HepG2 (cell line): ENCODE measurements at regions not wholly inside any gene's neighbourhood (a gene's known extent, or its start where the extent isn't known, plus 50 kb on each side); places are given as distances from the start of the nearest gene placed in this dataset.

Experiments used
- BCL3 ChIP-seq: sonication (generic); formaldehyde crosslinking; IDR thresholded peaks from 2 replicates; pipeline ENCODE4 v1.5.1; 2020; ENCODE audit warnings: mild to moderate bottlenecking, missing genetic modification reagents, moderate library complexity
- CBFB ChIP-seq: sonication (generic); formaldehyde crosslinking; IDR thresholded peaks from 2 replicates; pipeline ENCODE4 v1.4.0; 2020; ENCODE audit warnings: missing genetic modification reagents
- EZH2 ChIP-seq: conservative IDR thresholded peaks from 2 replicates; pipeline ENCODE4 v1.6.1; 2012; ENCODE audit warnings: mild to moderate bottlenecking, low read depth, low read length, moderate library complexity
- FOXA1 ChIP-seq, 2 experiments: fragments of 450-650 bp in 1 of 2; sonication (generic) in 1 of 2; formaldehyde crosslinking in 1 of 2; IDR thresholded peaks; 2 replicates each; pipeline versions ENCODE4 v1.4.0 to v1.6.1; 2016 to 2020; ENCODE audit warnings: missing genetic modification reagents in 1 of 2
- HINFP ChIP-seq: sonication (generic); formaldehyde crosslinking; IDR thresholded peaks from 2 replicates; pipeline ENCODE4 v1.4.0; 2020; ENCODE audit warnings: low read depth, mild to moderate bottlenecking, missing genetic modification reagents
- POLR2AphosphoS2 ChIP-seq: IDR thresholded peaks from 2 replicates; pipeline ENCODE4 v1.6.1; 2011; ENCODE audit warnings: low read depth, low read length, improper control_type of control experiment
- RFXAP ChIP-seq: sonication (generic); formaldehyde crosslinking; IDR thresholded peaks from 2 replicates; pipeline ENCODE4 v1.4.0; 2020; ENCODE audit warnings: missing genetic modification reagents, borderline replicate concordance
- ZBTB20 ChIP-seq: sonication (generic); formaldehyde crosslinking; IDR thresholded peaks from 2 replicates; pipeline ENCODE4 v1.8.1; 2023; ENCODE audit warnings: missing genetic modification reagents, low read depth, mild to moderate bottlenecking, borderline replicate concordance
- ZFX ChIP-seq: sonication (generic); formaldehyde crosslinking; IDR thresholded peaks from 2 replicates; pipeline ENCODE4 v1.4.0; 2020; ENCODE audit warnings: mild to moderate bottlenecking, low read depth, missing genetic modification reagents, moderate library complexity
- ZNF605 ChIP-seq: sonication (generic); formaldehyde crosslinking; IDR thresholded peaks from 2 replicates; pipeline ENCODE4 v1.8.0; 2022; ENCODE audit warnings: mild to moderate bottlenecking, missing genetic modification reagents

DNA sequence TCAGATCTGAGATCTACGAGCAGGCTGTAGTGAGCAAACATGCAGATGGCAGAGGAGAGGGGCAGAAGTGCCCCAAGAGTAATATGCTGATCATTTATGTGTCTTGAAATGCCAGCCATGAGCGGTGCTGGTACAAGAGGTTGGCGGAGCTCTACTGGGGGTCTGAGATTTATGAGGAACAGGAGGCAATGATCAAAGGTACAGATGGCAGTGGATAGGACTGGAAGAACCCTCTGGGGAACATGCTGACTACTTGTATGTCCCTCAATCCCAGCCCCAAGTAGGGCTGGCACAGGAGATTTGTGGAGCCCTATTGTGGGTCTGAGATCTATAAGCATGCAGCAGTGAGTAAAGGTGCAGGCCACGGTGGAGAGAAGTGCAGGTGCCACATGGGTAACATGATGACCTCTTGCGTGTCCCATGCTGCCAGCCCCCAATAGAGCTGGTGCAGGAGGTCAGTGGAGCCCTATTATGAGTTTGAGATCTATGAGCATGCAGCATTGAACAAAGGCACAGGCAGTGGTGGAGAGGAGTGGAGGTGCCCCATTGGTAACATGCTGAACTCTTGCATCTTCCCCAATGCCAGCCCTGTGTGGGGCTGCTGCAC is 97.2 kb upstream of the ZNF678 start:
- no peak for TF ChIP-seq CBFB (CRISPR knock-in tag)
- no peak for TF ChIP-seq POLR2AphosphoS2
- TF ChIP-seq RFXAP, result no peak
- no peak for TF ChIP-seq EZH2
- TF ChIP-seq ZBTB20, result no peak
- no peak for TF ChIP-seq ZFX (CRISPR knock-in tag)
- no peak for TF ChIP-seq HINFP (CRISPR knock-in tag)
- no peak for TF ChIP-seq BCL3
- no peak for TF ChIP-seq ZNF605 (CRISPR knock-in tag)
- TF ChIP-seq FOXA1 (IDR thresholded peaks at IDR 0.05), result no peak
- no peak for TF ChIP-seq FOXA1 (CRISPR knock-in tag; IDR thresholded peaks at IDR 0.05)
